ENCODE measurements at regions not wholly inside any gene's neighbourhood (a gene's known extent, or its start where the extent isn't known, plus 50 kb on each side); places are given as distances from the start of the nearest gene placed in this dataset.

DNA sequence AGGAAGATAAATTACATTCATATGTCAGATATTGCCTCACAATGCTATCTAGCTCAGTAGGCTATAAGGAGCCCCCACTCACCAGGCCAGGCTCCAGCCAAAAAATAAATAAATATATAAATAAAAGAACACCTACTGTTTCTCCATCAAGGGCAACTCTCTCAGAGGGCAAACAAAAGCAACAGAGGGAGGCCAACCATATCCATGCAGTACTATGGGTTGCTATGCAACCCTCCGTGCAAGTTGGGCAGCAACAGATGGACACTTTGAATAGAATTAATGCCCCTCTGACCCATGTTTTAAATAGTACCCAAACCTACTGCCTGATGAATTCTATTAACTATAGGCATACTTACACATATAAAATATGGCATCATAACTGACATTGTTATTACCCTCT lies 279.8 kb upstream of the EDNRB start:
- Histone ChIP-seq H3K4me3 (no peak overlapping the region), H3K36me3 (no peaks in the 10 kb centered on the region), H3K27me3 (replicated peaks; ENCODE audit: insufficient read depth) (no peaks in the 10 kb centered on the region), H3K27ac (no peak overlapping the region), H3K9me3 (no peaks in the 10 kb centered on the region), H3K4me1 (ENCODE audit: control insufficient read depth in 1 of 2, low read depth in 2 of 2) (no peaks in the 10 kb centered on the region)
- DNase-seq (ENCODE audit: low spot score) = no peak
- no peak for TF ChIP-seq CTCF (IDR thresholded peaks at IDR 0.05)
- no peak for ATAC-seq (ENCODE audit: insufficient number of reproducible peaks, low FRiP score, low read depth)

DNA sequence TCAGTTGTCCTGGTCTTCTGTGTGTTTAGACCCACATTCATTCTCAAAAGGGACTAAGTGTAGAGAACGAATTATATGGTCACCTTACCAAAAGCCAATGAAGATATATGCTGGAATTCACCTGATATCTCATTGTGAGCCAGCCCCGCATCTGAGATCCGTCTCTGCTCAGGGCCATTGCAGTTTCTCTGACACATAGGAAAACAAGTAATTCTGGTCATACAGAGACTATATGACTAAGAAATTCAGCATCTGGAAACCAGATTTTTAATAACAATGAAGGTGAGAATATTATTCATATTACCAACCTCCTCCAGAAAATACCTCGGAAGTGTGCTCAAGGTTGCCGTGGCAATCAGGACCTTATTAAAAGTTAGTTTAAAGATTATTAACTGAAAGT lies 278.6 kb upstream of the EDNRB start:
- TF ChIP-seq CTCF (IDR thresholded peaks at IDR 0.05) = no peak
- Histone ChIP-seq H3K36me3 (no peaks in the 10 kb centered on the region), H3K4me3 (no peak overlapping the region), H3K4me1 (ENCODE audit: control insufficient read depth in 1 of 2, low read depth in 2 of 2) (no peaks in the 10 kb centered on the region), H3K9me3 (no peaks in the 10 kb centered on the region), H3K27ac (no peak overlapping the region), H3K27me3 (replicated peaks; ENCODE audit: insufficient read depth) (no peaks in the 10 kb centered on the region)
- ATAC-seq (ENCODE audit: insufficient number of reproducible peaks, low FRiP score, low read depth) (no peak), DNase-seq (ENCODE audit: low spot score) (no peak)

GRCh38 chr13:78194904-78195639 lies 276.4 kb upstream of the EDNRB start:
- ATAC-seq (ENCODE audit: insufficient number of reproducible peaks, low FRiP score, low read depth) = no peak

DNA sequence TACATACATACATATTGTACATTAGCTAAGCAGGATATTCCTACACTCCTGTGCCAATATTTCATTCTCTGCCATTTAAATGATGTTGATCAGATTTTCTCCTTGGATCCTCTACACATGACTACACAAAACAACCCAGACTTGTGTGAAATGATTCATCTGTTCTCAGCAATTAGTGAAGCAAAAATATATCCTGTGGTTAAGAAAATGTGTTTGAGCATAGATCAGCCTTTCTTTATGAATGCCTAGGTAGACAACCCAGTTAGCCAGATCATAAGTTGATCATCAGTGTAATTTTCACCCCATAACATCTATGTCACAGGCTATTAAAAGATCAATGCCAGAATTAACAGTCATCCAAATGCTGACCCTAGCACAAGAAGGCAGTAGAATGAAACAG lies 275.2 kb upstream of the EDNRB start:
- no peaks in the 10 kb centered on the region for H3K27me3 ChIP-seq (replicated peaks; ENCODE audit: insufficient read depth)
- H3K36me3 ChIP-seq = no peaks in the 10 kb centered on the region
- no peak for TF ChIP-seq CTCF (IDR thresholded peaks at IDR 0.05)
- H3K4me1 ChIP-seq (ENCODE audit: control insufficient read depth in 1 of 2, low read depth in 2 of 2) = no peaks in the 10 kb centered on the region
- DNase-seq (ENCODE audit: low spot score) = no peak
- no peak for ATAC-seq (ENCODE audit: insufficient number of reproducible peaks, low FRiP score, low read depth)
- no peaks in the 10 kb centered on the region for H3K9me3 ChIP-seq
- H3K27ac ChIP-seq = no peak overlapping the region
- H3K4me3 ChIP-seq = no peak overlapping the region

More at GRCh38 chr13:78194904-78195639, 276.4 kb upstream of the EDNRB start:
- Histone ChIP-seq H3K4me3 (no peak overlapping the region), H3K4me1 (ENCODE audit: control insufficient read depth in 1 of 2, low read depth in 2 of 2) (no peaks in the 10 kb centered on the region), H3K27me3 (replicated peaks; ENCODE audit: insufficient read depth) (no peaks in the 10 kb centered on the region), H3K9me3 (no peaks in the 10 kb centered on the region), H3K36me3 (no peaks in the 10 kb centered on the region), H3K27ac (no peak overlapping the region)
- no peak for TF ChIP-seq CTCF (IDR thresholded peaks at IDR 0.05)
- DNase-seq (ENCODE audit: low spot score) = no peak

- Histone ChIP-seq H3K9me3 (no peaks in the 10 kb centered on the region), H3K36me3 (no peaks in the 10 kb centered on the region), H3K4me3 (no peak overlapping the region), H3K27me3 (replicated peaks; ENCODE audit: insufficient read depth) (no peaks in the 10 kb centered on the region), H3K4me1 (ENCODE audit: control insufficient read depth in 1 of 2, low read depth in 2 of 2) (no peaks in the 10 kb centered on the region), H3K27ac (no peak overlapping the region)
- TF ChIP-seq CTCF (IDR thresholded peaks at IDR 0.05) = no peak
- ATAC-seq (ENCODE audit: insufficient number of reproducible peaks, low FRiP score, low read depth) (no peak), DNase-seq (ENCODE audit: low spot score) (no peak)
Measured at GRCh38 chr13:78192716-78193115, 274.1 kb upstream of the EDNRB start.
